Ishikawa (cell line): ENCODE measurements at regions not wholly inside any gene's neighbourhood (a gene's known extent, or its start where the extent isn't known, plus 50 kb on each side); places are given as distances from the start of the nearest gene placed in this dataset.

ENCODE experiments used
- CEBPB ChIP-seq: IDR thresholded peaks from 2 replicates; pipeline ENCODE4 v1.6.1; 2012
- CREB1 ChIP-seq: IDR thresholded peaks from 2 replicates; pipeline ENCODE4 v1.6.1; 2012; ENCODE audit warnings: low read depth
- EGR1 ChIP-seq: IDR thresholded peaks from 2 replicates; pipeline ENCODE4 v1.6.1; 2012
- EP300 ChIP-seq: IDR thresholded peaks from 2 replicates; pipeline ENCODE4 v1.6.1; 2012; ENCODE audit warnings: borderline replicate concordance
- FOXM1 ChIP-seq: IDR thresholded peaks from 2 replicates; pipeline ENCODE4 v1.6.1; 2012; ENCODE audit warnings: low read depth, borderline replicate concordance
- NFIC ChIP-seq: IDR thresholded peaks from 2 replicates; pipeline ENCODE4 v1.6.1; 2012
- RAD21 ChIP-seq: IDR thresholded peaks from 2 replicates; pipeline ENCODE4 v1.6.1; 2012; ENCODE audit warnings: low read depth
- TAF1 ChIP-seq: IDR thresholded peaks from 2 replicates; pipeline ENCODE4 v1.6.1; 2012; ENCODE audit warnings: low read depth, mild to moderate bottlenecking
- TCF12 ChIP-seq: IDR thresholded peaks from 2 replicates; pipeline ENCODE4 v1.6.1; 2012; ENCODE audit warnings: low read depth
- TEAD4 ChIP-seq: IDR thresholded peaks from 2 replicates; pipeline ENCODE4 v1.6.1; 2012
- YY1 ChIP-seq: IDR thresholded peaks from 2 replicates; pipeline ENCODE4 v1.6.1; 2012; ENCODE audit warnings: low read depth
- ZBTB7A ChIP-seq: IDR thresholded peaks from 2 replicates; pipeline ENCODE4 v1.6.1; 2012; ENCODE audit warnings: low read depth
- TF ChIP-seq, protein P1 (sequence below): IDR thresholded peaks from 2 replicates; pipeline ENCODE4 v1.6.1; 2012
- TF ChIP-seq, protein P2 (sequence below): IDR thresholded peaks from 2 replicates; pipeline ENCODE4 v1.6.1; 2012; ENCODE audit warnings: low read depth, mild to moderate bottlenecking
- TF ChIP-seq, protein P3 (sequence below): IDR thresholded peaks from 2 replicates; pipeline ENCODE4 v1.6.1; 2012

DNA sequence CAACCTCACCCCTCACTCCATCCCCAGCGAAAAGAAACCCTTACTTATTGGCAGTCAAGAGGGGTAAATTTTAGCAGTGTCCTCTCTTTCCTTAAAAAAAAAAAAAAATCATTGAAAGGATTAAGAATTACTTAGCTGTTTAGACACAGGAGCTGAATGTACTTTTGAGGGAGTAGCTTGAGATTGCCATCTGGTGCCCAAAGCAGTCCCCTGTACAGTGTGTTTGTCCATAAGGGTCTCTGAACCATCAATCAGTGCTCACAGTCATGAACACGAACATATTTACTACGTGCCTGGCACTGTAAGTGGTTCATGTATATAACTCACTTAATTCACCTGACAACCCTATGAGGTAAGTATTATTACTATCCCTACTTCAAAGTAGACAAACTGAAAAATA is 463.5 kb downstream of the RAP2B start:
- TF ChIP-seq TAF1 (no peak), RAD21 (no peak), ZBTB7A (no peak), CEBPB (no peak), TEAD4 (no peak)
- TF ChIP-seq, protein P1, sequence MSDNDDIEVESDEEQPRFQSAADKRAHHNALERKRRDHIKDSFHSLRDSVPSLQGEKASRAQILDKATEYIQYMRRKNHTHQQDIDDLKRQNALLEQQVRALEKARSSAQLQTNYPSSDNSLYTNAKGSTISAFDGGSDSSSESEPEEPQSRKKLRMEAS, result no peak

DNA sequence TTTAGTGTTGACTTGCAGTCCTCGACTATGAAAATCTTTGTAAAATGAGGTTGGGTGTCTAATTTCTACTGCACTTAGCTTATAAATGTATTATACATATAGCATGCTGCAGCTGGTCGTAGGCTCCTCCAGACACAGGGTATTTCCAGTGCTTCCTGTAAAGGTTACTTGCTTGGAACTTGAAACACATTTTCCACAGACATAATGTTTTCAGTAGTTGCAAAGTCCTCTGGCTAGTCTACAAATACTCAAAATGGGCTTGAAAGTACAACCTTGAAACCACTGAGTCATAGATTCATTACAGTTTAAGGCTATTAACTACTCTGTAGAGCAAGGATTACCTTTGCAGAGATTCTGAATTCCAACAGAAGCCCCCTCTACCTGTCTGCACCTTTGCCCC is 464.1 kb downstream of the RAP2B start:
- TF ChIP-seq ZBTB7A, result no peak
- no peak for TF ChIP-seq CEBPB
- TF ChIP-seq YY1, result no peak
- TF ChIP-seq TEAD4, result no peak
- TF ChIP-seq, protein P1, result no peak
- no peak for TF ChIP-seq RAD21
- TF ChIP-seq NFIC, result no peak
- no peak for TF ChIP-seq EP300
- TF ChIP-seq, protein P2, sequence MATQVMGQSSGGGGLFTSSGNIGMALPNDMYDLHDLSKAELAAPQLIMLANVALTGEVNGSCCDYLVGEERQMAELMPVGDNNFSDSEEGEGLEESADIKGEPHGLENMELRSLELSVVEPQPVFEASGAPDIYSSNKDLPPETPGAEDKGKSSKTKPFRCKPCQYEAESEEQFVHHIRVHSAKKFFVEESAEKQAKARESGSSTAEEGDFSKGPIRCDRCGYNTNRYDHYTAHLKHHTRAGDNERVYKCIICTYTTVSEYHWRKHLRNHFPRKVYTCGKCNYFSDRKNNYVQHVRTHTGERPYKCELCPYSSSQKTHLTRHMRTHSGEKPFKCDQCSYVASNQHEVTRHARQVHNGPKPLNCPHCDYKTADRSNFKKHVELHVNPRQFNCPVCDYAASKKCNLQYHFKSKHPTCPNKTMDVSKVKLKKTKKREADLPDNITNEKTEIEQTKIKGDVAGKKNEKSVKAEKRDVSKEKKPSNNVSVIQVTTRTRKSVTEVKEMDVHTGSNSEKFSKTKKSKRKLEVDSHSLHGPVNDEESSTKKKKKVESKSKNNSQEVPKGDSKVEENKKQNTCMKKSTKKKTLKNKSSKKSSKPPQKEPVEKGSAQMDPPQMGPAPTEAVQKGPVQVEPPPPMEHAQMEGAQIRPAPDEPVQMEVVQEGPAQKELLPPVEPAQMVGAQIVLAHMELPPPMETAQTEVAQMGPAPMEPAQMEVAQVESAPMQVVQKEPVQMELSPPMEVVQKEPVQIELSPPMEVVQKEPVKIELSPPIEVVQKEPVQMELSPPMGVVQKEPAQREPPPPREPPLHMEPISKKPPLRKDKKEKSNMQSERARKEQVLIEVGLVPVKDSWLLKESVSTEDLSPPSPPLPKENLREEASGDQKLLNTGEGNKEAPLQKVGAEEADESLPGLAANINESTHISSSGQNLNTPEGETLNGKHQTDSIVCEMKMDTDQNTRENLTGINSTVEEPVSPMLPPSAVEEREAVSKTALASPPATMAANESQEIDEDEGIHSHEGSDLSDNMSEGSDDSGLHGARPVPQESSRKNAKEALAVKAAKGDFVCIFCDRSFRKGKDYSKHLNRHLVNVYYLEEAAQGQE, result no peak
- TF ChIP-seq, protein P3, sequence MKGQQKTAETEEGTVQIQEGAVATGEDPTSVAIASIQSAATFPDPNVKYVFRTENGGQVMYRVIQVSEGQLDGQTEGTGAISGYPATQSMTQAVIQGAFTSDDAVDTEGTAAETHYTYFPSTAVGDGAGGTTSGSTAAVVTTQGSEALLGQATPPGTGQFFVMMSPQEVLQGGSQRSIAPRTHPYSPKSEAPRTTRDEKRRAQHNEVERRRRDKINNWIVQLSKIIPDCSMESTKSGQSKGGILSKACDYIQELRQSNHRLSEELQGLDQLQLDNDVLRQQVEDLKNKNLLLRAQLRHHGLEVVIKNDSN, result no peak
- TF ChIP-seq TCF12, result no peak
- TF ChIP-seq EGR1, result no peak
- TF ChIP-seq TAF1, result no peak

DNA sequence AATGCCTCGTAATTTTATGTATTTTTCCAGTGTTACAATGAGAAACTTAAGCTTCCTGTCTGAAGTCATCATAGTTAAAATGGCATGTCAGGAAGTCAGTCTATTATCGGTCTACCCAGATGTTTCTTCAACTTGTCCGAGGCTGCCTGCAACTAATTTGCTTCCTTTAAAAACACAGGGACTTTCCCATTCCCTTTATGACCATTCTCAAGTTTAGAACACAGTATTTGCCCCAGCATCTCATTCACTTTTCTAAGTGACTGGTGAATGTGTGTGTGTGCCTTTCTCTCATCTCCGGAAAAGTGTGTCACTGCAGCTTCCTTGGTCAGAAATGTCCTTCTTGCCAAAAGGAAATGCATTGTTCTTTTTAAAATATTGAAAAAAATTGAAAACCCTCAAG is 466.6 kb downstream of the RAP2B start:
- TF ChIP-seq ZBTB7A, result no peak
- no peak for TF ChIP-seq CREB1
- no peak for TF ChIP-seq FOXM1
- no peak for TF ChIP-seq RAD21
- TF ChIP-seq YY1, result no peak
- TF ChIP-seq, protein P2, result no peak
- TF ChIP-seq, protein P3, result no peak
- no peak for TF ChIP-seq TCF12
- no peak for TF ChIP-seq EGR1
- no peak for TF ChIP-seq CEBPB
- TF ChIP-seq EP300, result no peak
- TF ChIP-seq TAF1, result no peak
- TF ChIP-seq, protein P1, result no peak
- no peak for TF ChIP-seq TEAD4

DNA sequence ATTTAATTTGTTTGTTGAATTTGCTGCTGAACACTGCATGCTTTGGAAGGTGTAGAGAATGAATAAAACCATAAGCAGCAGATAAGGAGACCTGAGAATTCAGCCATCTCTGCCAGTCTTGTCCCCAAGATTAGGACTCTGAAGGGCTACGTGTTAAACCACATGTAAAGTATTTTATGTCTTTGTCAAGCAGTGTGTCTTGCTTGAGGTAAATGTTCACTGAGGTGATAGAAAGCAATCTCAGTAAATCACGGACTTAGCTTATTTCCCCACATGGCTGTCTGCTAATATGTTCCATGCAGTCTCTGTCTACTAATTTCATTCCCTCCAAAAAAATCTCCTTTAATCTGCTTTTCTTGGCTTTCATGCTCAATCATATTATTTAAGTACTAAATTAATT is 467.1 kb downstream of the RAP2B start:
- TF ChIP-seq TCF12 (no peak), EP300 (no peak), TAF1 (no peak), ZBTB7A (no peak), RAD21 (no peak), NFIC (no peak)

DNA sequence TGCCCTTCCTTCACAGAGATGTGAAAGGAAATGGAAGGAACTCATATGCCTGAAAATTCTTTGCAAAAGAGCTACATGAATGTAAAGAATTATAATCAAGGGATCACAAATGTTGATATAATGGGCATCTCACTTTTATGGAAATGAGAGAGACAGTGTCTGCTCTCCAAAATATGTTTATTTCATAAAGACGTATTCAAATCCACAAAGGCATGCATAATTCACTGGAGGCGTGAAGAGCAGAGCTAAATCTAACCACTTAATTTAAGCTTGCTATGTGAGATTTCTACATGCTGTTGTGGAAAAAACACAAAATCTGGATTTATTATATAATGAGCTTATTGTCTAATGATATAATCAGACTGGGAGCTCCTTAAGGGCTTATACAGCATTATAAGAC is 469.1 kb downstream of the RAP2B start:
- TF ChIP-seq NFIC, result no peak

DNA sequence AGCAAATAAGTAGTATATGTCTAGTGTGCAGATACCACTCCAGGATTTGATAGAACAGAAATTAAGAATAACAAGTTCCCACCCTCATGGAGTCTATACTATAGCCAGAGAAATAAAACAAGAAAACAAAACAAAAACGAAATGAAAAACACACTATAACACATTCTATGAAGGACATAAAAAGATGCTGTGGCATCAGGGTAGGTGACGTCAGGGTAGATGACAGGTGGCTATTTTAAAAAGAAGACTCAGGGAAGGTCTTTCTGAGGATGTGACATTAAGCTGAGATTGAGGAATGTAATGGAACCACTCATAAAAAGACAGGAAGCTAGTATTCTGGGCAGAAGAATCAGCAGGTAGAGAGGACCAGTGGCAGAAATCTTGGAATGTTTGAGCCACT is 469.6 kb downstream of the RAP2B start:
- TF ChIP-seq, protein P2, result no peak
- TF ChIP-seq EP300 (no peak), RAD21 (no peak), TCF12 (no peak), CEBPB (no peak), CREB1 (no peak), NFIC (no peak), FOXM1 (no peak), EGR1 (no peak), TAF1 (no peak), ZBTB7A (no peak), YY1 (no peak), TEAD4 (no peak)
- TF ChIP-seq, protein P3, result no peak
- TF ChIP-seq, protein P1, result no peak
